ENCODE measurements at regions not wholly inside any gene's neighbourhood (a gene's known extent, or its start where the extent isn't known, plus 50 kb on each side); places are given as distances from the start of the nearest gene placed in this dataset.

DNA sequence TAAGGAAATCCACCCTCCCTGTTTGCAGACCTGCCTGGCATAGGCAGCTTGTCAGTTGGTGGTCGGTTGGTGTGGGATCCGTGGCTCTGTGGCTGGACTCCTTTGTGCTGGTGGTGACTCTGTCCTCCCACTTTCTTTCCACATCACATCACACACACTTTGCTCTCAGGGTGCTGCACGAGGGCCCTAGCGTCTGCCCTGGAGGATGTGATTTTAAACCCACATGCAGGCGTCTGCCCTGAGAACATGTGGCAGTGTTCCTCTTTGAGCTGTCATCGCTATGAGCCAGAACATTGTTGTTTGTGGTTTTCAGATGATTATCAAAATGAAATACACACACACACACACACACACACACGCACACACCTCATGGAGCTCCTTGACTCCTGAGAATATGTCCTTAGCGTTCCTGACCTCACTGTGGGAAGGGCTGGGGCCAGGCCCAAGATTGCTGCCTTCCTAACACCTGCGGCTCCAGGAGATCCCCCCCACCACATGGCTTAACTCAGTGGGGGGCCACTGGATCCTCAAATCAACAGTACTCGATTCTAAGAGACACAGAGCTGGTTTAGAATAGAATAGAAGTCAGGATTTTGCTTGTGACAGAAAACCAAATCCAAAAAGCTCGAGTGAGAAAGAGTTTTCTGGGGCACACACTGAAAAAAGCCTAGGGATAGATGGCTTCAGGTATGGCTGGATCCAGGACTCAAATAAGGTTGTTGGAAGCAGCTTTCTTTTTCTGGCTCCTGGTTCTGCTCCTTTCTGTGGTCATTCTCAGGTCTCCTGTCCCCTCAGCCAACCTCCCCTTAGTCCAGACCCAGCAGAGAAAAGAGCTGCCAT lies 54.8 kb downstream of the RTP5 start:
- DNase-seq = no peak

DNA sequence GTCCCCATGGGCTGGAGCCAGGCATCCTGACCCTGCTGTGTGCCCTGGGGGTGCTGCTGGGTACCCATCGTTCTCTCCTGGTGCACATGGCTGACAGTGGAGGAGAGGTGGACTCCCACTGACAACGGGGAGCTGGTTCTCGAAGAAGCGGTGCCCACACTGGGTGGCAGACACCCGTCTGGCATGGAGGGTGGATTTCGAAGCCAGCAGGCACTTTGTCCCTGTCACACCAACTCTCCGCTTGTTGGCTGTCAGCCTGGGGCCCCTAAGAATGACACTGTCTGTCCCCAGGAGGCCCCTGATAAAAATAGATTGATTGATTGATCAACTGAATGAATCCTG lies 55.4 kb downstream of the RTP5 start:
- no peak for DNase-seq

DNA sequence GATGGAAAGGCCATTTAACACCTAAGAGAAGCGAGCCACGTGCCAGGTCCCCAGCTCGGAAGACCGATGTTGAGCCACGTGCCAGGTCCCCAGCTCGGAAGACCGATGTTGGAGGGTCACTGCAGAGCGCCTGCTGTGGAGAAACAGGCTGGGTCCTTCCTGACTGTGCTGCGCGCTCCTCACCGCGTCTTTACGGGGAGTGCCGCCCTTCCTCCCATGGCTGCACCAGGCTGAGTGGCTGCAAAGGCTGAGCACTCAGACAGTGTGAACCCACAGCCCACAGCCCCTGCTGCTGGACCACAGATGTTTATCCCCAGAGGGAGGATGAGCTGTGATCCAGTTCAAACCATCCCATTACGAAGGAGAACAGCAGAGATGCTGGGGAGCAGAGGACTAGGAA lies 55.7 kb downstream of the RTP5 start:
- DNase-seq = no peak

DNA sequence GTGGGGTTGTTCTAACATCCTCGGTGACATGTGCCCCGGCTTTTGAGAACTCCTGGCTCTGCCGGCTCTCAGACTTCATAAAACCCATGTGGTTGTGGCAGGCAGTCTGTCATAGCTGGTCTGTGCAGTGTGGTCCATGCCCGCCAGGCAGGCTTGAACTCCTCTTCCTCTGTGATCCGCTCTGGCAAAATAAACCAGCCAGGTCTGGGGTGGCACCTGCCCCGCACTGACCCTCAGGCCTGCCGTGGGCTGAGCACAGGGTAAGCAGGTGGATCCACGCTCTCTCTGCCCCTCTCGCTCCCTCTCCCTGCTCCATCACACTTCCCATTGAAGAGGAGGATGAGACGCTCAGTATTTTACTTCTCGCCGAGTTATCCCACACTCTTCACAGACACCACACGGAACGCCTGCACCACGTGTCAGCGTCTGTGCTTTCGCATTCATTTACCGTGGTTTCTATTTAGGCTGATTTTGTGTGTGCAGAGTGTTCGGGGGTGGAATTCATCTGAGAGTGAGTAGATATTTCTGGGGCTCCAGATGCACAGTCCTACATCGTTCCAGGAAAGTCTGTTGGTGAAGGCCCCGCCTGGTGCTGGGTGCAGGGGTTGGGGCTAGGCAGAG lies 56.4 kb downstream of the RTP5 start:
- no peak for DNase-seq

DNA sequence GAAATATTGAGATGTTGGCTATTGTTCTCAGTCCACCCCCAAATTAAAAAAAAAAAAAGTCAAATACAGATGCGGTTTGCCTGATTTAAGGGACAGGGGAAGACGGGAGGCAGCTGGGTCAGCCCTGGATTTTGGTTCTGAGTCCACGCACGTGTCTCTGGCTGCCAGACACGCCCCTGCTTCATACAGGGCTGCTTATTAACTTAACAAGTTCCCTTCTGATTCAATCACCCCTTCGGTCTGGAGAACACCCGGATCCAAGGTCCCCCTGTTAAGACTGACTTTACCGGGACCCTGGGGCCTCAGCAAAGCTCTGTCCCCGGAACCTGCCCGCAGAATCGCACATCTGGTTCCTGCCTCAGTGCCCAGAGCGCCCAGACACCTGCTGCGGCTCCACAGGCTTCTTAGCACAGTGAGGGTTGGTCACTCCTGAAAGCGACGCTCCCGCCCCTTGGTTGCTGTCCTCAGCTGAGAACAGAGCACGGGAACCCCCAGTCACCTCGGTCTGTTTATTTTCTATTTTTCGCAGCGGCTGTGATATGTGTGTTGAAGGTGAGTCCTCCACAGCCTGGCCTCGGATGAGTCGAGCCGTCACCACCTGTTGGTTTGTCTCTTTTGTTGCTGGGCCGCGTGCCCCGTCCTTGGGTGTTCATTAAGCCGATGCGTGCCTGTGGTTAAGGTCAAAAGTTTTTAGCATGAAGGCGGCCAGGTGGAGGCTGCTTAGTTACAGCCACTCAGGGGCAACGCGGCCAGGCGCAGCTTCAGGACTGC lies 57.2 kb downstream of the RTP5 start:
- DNase-seq = no peak

DNA sequence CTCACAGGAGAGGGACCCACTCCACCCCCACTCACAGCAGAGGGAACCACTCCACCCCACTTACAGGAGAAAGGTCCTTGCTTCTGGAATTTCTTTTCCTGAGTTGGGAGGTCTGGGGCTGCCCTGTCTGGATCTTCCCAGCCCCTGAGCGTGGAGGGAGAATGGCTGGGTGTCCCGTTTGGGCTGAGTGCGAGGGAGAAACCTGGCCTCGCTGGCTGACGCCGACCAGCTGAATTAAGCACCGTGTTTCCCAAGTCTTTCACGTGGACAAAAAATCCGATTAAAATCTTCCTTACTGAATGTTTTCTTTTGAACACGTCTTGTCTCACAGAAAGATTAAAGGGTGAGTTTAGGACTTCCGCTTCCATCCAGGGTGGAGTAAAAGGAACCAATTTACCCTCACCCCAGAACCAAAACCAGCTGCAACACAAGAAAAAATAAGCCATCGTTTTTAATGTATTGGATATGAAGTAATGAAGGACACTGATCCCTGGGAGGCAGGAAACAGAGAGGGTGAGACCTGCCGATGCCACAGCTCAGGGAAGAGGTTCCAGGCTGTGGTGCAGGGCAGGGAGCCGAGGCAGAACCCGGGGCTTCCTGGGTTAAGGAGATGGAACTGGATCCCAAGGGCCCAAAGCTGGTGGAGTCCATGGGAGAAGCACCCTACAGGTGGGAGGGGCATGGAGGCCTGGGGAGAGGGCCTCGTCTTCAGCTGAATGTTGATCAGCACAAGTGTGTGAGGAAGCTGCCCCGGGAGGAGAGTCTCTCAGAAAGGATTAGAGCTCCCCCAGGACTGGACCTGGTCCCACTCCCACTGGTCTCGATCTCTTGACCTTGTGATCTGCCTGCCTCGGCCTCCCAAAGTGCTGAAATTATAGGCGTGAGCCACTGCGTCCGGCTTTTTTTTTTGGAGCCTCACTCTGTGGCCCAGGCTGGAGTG lies 60.3 kb downstream of the RTP5 start:
- no peak for DNase-seq

DNA sequence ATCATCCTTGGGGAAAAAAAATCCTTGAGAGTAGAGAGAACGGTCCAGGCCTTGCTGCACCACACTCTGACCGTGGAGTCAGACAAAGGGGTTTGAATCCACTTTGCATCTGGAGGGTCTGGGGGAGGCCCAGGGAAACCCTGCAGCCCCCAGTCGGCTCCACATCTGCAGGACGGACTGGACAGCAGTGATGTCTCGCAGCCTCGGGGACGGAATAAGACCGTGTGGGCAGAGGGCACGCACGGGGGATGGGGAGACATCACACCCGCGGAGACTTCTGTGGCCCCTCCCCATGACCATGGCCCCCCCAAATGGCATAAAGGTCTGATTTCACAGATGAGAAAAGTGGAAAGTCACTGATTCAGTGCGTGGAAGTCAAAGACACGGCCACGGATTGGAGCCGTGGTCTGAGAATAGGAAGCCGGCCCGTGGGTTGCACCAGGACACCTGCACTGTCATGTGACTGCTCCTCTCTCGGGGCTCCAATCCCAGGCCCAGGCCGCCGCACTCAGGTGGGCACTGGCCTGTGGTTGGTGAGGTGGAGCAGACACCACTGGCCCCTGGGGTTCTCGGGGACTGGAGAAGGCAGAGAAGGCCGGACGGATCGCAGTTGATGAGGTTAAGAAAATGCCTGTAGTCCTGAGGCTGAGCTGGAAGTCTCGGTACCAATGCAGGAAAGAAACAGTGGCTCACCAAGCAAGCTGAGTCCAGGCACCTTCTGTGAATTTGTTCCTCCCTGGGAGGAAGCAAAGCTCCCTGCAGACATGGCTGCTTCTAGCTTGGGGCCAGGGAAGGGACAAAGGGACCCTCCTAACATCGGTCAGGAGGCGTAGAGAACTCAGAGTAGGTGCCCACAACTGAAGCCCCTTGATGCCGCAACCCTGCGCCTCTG lies 61.8 kb downstream of the RTP5 start:
- DNase-seq = no peak

DNA sequence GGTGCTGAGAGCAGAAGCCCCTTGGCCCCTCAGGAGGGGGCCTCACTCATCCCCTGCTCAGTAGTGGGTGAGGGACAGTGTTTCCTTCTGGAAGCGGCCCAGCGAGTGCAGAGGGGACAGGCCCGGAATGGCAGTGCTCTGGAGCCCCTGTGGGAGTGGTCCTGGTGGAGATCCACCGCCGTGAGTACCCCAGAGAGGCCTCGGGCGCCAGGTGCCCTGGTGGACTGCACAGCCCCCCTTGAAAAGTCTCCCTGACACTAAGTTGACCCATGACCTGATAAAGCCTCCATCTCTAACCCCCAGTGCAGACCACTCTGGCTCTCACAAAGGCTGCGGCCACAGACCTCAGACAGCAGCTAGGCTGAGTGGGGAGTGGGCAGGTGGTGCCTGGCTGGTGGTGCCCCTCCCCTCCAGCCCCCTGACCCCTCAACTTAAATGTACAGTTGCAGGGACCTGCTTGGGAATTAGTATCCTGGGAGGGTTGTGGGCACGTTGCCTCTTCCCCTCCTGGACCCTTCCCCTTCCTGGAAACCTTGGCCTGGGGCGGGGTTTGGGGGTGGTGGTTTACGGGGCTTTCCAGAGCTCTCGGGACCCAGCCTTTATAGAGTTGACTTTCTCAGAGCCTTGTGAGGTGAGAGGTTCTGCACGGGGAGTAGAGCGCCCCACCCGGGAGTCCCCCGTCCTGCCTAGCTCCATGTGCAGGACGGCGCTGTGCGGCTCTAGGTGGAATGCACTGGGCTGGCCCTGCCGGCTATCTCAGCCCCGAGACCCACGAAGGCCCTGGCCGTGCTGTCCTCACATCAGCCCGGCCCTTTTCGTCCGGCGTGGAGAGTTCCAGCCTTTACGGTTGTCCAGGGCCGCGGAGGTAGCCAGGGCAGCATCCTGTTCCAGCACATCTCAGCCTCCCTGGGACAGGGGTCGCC lies 62.7 kb downstream of the RTP5 start:
- DNase-seq = no peak

DNA sequence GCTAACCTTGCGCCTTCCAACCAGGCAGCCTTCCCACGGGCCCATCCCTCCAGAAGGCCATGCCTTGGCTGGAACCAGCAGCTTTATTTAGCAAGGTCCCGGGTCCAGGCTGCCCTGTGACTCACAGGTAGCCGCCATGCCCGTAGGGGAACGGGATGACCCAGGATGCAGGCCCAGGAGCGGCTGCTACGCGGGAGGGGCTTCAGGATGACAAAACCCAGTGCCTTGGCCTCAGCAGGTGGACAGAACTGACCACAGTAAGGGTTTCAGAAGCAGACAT lies 63.3 kb downstream of the RTP5 start:
- no peak for DNase-seq

DNA sequence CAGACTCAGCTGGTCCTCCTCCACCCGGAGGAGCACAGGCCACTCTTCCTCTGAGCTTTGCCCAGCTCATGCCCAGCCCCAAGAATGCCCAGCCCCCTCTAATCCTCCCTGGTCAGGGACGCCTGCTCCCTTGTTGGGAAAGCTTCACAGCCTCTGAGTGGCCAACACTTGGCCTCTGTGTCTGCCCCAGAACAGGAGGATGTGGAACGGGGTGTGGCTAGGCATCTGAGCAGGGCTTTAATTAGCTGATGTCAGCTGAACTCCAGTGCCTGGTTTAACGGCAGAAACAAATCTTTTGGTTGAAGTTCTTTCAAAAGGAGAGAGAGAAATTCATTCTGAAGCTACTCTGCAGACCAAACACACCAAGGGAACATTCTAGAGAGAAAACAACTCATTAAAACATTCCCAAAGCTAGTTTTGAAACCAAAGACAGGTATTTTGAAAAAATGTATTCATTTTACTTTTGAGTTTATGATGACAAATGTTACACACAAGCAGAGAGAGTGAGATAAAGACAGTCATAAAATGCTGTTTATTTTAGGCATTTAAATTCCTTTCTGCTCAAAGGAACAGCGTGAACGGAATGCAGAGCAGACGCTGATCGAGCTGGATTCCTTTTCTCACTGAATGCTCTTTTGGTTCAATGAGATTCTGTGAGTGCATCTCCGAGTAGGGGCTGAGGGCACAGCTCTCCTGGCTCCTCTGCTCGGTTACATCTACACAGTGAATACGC lies 63.8 kb downstream of the RTP5 start:
- peak; percentile 18 for DNase-seq

DNA sequence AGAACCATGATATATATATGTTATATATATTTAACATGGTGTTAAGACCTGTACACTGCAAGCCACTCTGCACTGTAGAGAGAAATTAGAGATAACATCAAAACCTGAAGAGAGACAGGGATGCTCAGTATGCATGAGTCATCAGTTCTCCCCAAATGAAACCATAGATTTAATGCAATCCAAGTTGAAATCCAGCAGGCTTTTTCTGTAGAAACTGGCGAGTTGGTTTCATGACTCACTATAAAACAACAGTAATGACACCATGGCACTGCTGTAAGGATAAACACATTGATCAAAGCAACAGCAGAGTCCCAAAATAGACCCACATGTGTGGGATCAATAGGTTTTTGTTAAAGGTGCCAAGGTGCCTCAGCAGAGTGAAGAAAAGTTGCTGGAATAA lies 65.8 kb downstream of the RTP5 start:
- DNase-seq = peak; percentile 70

DNA sequence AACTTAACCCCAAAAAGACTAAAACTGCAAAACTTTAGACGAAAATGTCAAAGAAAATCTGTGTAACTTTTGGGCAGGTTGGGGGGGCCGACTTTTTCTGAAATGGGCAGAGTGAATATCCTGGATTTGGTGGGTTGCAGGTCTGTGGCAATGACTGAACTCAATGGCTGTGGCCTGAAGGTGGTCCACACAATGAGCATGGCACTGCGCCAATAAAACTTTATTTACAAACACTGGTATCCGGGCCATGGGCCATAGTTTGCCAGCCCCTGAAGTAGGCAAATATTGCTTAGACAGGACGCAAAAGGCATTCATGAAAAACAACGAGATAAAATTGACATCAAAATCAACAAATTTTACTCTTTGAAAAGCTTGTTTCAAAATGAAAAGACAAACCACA lies 66.2 kb downstream of the RTP5 start:
- no peak for DNase-seq

DNA sequence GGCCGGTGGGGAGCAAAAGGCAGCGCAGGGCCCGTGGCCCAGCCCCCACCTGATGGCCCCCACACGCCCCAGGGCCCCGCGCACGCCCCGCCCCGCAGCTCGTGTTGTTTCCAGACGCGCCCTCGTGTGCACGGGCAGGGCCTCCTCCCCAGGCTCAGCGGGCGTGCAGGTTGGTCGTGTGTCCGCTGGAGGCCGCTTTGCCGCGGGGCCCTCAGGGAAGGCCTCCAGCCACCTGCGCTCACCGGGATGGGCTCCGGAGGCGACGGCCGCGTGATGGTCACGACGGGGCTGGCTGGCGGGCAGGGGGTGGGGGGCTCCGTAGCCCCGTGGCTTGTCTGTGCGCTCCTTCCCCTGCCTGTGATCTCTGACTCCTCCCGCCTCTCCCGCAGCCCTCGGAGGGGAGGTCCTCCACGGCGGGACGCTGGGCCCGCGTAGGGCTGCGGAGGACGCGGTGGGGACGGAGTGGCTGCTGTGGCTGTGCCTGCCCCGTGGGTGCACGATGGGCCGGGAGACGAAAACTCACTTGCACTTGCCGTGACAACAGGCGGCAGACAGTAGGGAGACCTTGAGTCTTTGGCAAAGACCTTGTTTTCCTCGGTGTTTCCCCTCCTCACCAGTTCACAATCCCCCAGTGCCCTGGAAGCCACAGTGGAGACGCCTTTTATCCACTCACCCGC lies 67.1 kb downstream of the RTP5 start:
- no peak for DNase-seq

DNA sequence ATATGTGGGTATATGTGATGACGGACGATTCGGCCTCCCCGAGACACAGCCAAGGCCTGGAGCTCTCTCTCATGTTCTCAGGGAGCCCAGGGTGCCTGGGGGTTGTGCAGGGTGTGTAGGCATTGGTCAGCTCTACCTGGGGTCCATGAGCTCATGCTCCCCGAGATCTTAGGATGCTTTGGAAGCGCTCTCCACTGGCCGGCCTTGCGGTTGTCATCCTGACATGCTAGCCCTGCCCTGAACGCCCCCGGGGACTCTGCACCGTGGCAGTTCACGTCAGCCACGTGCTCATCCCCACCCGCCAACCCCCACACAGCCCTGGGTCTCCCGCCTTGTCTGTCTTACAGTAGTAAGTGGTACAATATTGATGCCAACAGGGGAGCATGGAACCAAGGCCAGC lies 67.8 kb downstream of the RTP5 start:
- DNase-seq = no peak

DNA sequence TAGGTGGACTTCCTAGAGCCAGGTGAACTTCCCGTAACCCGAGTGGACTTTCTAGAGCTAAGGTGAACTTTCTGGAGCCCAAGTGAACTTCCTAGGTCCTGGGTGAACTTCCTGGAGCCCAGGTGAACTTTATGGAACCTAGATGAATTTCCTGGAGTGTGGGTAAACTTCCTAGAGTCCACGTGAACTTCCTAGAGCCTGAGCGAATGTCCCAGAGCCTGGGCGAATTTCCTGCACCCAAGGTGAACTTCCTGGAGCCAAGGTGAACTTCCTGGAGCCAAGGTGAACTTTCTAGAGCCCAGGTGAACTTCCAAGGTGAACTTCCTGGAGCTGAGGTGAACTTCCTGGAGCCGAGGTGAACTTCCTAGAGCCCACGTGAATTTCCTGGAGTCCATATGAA lies 70.0 kb downstream of the RTP5 start:
- no peak for DNase-seq

DNA sequence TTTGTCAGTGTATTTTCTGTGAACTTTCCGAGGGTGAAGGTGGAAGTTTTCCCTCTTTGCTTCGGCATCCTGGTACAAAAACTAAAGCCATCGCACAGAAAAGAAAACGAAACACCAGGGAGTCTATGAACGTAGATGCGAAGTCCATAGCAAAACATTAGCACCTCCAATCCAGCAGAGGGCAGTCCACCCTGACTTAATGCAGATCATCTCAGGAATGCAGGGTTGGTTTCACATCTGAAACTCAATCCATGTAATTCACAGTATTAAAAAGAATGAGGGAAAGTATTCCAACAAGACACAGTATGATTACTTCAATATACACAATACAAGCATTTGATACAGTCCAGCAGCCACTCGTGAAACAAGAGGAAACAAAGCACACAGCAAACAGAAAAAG lies 70.8 kb downstream of the RTP5 start:
- DNase-seq = no peak

DNA sequence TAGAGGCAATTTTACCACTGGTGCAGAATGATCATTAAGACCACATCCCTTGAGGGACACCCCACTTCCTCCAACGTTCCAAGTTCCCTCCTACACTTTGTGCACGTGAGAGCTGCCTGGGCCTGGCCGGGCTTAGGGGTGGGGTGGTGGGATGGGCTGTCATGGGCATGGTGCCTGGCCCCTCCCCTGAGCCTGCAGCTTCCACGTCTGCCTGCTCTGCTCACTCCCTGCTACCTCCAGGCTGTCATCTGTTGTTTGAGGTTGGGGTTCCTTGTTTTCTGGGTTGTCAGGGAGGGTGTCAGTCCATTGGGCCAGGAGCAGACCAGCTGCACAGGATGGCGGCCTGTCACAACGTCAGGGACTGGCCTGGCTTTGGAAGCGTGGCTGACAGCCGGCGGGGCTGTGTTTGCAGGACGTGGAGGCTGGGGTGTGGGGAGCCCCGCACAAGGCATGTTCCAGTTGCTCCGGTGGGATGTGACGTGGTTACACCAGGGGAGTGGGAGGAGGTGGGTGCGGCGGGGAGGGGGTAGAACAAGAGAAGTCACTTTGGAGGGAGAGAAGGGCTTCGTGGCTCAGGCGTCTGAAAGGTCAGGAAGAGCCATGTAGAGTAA lies 72.3 kb downstream of the RTP5 start:
- DNase-seq = no peak

DNA sequence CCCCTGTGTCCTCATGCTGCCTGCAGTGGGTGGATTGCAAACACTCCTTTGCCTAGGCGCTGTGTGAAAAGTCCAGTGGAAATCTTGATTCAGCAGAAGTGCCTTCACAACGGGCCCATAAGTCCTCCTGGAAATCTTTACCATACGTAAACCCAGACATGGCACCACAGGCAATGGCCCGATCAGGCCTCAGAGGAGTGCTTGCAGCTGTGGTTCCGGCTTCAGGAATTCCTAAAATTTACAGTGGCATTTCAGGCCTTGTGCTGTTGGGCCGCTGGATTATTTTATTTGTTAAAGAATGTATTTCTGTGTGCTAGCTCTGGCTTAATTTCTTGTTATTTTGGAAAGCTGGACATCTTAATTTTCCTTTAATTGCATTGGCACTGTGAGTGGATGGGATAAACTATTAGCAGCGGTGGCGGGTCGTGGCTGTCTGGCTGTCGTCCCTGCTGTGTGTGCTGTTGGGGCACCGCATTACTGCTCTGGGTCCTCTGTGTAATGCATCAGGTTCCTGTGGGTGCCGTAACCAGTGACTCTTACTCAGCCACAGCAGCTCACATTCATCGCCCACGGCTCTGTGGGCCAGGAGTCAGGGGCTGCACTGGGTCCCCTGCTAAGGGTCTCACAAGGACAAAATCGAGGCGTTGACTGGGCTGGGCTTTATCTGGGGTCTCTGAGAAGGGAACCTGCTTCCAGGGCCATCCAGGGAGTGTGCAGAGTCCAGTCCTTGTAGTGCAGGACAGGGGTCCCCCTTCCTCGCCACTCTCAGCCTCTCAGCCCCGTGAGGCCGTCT lies 73.1 kb downstream of the RTP5 start:
- DNase-seq = no peak
